ENCODE measurements at regions not wholly inside any gene's neighbourhood (a gene's known extent, or its start where the extent isn't known, plus 50 kb on each side); places are given as distances from the start of the nearest gene placed in this dataset.

- TF ChIP-seq CTCF (IDR thresholded peaks at IDR 0.05), result no peak
- TF ChIP-seq ZFX (IDR thresholded peaks at IDR 0.05; ENCODE audit: borderline replicate concordance), result no peak
Observed at GRCh38 chr10:83287374-83287773, 851.9 kb upstream of the GHITM start.
